ENCODE measurements at regions not wholly inside any gene's neighbourhood (a gene's known extent, or its start where the extent isn't known, plus 50 kb on each side); places are given as distances from the start of the nearest gene placed in this dataset.
A peak's percentile ranks its signal among the peaks of the same experiment; 100 is the strongest.
"Not testable (repeated sequence)": the region's sequence is repeated elsewhere in the genome, so short reads cannot be mapped to it uniquely, and the experiment has no call there.

DNA sequence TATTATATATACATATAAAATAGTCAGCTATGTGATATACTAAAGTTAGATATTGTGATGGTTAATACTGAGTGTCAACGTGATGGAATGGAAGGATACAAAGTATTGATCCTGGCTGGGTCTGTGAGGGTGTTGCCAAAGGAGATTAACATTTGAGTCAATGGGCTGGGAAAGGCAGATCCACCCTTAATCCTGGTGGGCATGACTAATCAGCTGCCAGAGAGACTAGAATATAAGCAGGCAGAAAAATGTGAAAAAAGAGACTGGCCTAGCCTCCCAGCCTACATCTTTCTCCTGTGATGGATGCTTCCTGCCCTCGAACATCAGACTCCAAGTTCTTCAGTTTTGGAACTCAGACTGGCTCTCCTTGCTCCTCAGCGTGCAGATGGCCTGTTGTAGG lies 321.6 kb upstream of the NT5E start:
- not testable (repeated sequence) for DNase-seq

DNA sequence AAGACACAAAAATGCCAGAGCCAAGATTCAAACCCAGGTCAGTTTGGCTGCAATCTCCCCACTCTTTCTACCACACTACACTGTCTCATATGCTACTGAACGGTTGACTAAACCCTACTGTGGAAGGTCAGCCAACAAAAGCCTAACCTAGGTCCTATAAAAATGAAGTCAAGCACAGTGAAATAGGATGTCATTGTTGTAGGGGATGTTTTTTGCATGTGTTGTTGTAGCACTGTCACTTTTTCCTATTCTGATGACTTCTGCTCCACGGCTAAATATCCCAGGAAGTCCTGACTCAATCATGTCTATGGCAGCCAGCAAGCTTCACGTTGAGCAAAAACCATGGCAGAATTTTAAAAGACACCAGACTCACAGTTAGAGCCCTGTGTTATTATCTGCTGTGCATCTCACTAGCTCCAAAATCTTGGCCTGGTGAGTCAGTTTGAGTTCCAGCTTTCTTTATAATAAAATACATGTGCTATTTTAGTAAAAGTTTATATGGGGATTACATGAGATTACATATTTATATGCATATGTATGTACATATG lies 322.1 kb upstream of the NT5E start:
- DNase-seq = no peak

DNA sequence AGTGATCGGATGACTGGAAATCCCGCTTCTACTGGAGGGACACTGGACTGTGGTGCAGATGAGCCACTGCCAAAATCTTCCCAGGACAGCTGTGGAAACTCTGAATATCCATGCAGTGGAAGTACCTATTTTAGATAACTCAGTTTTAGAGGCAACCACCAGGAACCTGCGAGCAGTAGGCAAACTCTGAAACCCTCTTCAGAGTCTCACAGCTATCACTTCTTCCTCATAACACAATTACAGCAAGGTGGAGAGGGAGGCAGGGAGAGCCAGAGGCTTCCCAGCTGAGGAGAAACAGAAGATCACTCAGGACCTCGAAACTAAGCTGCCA lies 322.8 kb upstream of the NT5E start:
- no peak for DNase-seq

DNA sequence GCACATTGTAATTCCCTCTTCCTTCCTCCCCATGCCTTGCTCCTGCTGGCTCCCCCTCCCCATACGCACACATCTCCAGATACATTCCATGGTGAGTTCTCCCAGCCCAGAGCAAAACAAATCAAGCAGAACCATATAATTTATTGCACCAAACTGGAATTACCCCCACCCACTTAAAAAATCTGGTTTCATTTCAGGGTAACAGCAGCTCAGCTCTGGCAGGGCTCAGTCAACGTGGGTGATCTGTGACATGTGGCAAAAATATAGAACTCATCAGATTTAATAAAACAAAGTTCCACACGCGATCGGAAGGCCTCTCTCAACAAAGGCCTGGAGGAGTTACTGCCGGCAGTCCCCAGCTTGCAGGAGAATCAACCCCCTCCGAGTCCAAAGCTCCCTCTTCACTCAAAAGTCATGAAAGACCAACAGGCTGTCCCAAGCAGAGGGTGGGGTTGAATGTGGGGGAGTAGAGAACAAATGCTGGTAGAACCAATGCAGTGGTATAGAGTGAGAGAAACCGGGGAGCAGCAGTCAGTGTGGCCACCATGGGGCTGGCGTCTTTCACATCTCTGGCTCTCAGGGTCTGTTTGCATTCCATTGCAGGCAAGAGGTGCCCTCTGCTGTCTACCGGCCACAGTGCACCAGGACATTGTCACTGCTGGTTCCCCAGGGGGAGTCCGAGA lies 323.3 kb upstream of the NT5E start:
- DNase-seq = peak; percentile 44

DNA sequence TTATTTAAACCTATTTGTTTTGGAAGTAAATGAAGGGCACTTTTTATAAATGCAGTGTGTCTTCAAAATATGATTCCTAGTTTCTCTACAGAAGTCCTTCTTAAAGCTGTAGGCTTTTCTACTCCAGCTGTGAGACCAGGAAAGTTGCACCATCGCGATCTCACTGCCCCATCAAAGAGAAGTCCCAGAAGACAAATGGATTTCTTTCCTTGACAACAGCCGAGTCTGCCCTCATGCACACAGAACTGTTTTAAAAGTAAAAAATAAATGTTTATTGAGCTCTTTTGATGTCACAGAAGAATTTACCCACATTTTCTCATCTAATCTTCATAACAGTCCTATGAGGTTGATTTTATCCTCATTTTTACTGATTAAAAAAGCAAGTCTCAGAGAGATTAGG lies 324.4 kb upstream of the NT5E start:
- DNase-seq = no peak

DNA sequence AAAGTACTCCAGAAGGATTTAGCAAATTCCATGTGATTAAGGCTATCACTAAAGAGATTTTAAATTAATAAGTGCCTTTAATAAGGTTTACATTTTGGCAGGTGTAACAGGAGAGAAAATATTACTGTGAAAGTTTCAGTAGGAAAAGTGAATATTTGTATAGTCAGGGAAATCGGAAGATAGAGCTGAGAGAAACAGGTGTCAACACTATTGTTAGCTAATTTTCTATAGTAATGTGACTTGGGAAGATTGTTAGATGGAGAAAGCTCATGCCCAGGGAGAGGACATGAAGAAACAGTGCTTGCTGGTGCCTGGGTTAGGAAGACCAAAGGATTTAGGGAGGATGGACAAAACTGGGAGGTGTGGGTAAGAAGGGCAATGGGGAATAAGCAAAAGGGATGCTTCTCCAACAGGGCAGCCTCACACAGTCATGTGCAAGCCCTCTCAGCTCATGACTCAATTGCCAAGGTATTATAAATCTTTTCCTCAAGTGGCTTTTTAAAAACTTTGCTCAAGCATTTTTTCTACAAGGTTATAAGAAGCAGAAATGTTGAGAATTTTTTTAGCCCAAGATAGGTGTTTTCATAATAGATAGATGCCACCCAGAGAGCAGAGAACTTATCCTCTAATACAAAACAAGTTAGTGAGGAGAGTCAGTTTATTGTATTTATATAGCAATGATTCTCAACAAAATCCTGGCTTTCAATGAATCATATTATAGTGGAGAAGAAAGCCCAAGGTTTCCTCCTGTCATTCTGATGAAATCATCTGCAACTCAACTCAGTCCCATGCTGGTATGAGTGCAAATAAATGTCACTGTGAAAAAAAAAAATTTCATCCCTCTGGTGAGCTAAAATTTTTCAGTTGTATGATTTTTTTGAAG lies 325.2 kb upstream of the NT5E start:
- DNase-seq = no peak

DNA sequence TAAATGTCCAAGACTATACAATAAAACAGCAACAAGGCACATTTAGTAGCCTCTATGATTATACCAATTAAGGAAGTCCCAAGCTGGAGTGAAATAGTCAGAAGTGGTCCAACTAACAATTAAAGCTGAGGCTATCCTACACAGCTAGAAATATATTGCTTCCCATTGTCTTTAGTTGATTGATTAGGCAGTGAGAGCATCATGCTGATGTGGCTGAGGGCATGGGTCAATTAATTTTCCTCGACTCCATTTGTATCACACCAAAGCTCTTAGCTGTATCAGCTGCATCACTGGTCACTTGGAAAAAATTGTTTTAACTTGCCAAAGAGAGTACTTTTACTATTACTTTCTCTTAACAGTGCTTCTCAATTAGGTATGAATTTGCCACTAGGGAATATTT lies 328.7 kb upstream of the NT5E start:
- no peak for DNase-seq

DNA sequence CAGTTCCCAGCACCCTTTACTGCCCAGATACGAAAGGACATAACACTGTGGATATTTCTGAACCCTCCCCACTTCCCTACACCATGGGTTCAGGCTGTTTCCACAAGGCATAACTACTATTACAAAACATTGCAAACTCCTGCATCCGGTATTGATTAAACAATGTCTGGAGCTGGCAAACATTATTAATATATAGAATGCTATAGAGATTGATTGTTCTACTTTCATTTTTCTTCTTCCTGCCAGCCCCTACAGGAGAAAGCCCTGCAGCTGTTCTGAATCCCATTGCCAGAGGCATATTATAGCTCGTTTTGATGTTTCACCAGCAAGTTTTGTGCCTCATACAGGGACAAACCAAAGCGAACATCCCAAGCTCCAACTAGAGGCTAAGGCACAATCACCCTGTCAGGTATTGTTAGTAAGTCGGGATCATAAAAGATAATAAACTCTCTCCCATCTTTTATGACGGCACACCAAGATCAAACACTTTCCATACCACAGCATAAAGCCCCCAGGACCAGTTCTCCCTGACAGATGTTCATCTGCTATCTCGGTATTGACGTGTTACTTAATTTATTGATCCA lies 331.1 kb upstream of the NT5E start:
- DNase-seq = no peak

DNA sequence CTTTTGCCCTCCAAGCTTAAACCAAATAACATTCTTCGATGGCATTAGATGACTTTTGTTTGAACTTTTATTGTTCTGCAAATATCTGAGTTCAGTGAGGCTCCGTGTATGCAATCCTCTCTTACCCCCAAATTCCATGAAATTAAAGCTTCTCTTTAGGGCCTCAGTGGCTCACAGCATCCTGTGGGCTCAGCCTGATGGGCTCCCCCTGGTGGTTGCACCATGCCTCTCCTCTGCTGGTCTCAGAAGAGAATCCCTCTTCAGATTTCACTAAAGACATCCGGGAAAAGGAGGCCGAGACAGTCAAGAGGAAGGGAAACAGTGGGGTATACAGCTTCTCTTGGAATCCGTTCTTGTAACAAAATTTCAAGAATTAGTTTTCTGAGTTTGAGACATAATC lies 331.6 kb upstream of the NT5E start:
- DNase-seq = no peak

DNA sequence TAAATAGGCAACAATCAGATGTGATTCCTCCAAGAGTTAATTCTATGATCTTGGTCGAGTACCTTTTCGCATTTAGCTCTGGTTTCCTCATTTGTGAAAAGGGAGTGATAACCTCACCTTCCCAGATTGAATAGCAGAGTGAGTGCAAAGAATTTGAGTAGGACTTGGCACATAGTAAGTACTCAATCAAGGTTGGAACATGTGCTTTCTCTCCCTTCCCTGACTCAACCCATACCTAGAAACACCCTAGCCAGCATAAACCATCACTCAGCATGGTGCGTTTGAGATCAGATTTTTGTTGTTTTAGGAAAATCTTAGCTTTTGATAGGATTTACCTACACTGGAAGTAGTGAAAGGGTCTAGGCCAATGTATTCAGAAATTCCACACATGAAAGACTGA lies 333.4 kb upstream of the NT5E start:
- DNase-seq = no peak

DNA sequence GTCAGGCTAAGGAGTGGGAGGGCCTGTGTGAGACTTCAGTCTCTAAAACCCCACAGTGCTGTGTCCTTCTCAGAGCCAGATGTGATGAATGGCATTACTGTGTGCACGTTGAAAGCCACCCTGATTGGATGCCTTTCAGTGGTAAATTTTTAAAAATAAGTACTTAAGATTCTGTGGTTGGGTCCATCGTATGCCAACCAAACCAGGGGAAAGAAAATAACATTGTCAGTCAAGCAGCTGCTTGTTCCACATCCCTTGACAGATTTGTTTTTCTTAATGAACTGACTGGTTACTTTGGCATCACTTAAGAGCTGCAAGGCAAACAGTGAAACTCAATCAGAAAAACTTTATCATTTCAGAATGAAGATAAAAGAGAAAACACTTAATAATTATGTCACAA lies 334.0 kb upstream of the NT5E start:
- DNase-seq = no peak

DNA sequence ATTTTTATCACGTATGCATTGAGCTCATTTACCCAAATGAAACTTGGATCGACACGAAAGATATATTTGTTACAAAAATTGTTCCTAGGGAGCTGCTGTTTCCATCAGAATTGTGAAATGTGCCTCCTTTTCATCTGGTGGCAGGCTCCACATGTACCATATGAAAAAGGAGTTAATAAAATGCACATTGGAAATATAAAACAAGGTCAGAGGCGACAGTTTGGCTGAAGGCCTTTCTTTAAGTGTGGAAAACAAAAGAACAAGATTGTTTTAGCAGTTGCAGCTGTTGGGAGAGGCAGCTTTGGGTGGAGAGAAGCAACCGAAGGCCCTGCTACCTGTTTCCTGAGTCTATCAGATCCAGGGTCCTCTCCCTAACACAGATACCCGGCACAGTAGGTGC lies 334.5 kb upstream of the NT5E start:
- DNase-seq = no peak

DNA sequence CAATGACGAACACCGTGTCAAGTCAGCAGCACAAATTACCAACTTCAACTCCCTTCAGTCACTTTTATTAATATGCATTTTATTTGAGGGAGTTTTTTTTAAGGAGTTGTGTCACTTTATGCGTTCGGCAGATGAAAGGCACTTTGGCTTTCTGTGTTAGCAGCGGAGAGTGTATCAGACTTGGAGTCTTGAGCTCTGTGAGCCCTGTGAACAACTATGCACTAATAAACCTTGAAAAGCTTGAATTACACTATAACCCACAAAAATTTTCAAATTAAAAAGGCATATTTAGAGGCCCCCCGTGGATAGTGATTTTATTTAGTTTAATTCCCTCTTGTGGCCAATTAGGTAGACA lies 335.3 kb upstream of the NT5E start:
- DNase-seq = no peak

DNA sequence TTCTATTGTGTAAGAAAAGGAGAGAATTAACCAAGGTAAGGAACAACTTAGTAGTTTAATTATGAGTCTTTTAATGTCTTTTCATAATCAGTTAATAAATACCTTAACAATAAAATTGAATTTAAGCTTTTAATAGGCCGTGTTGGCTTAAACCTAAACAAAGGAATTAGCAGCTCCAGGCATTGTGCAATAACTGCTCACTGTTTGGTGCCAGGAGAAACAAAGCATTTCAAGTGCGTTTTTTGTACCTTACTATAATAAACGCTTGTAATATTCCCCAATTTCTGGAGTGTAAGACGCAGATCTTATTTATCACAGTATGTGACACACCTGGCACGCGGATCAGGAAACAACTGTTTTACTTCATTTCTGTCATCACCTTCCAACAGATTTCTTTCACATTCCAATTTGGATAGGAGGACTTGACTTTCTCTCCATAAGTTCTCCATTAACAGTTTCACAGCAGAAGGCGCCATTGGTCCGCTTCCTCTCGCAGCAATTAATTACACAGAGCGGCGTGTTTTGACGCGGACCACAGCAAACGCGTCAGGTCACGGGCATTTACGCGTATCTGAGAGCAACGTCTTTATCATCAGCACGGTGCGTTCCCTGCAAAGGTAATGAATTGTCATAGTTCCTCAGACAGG lies 335.8 kb upstream of the NT5E start:
- no peak for DNase-seq

DNA sequence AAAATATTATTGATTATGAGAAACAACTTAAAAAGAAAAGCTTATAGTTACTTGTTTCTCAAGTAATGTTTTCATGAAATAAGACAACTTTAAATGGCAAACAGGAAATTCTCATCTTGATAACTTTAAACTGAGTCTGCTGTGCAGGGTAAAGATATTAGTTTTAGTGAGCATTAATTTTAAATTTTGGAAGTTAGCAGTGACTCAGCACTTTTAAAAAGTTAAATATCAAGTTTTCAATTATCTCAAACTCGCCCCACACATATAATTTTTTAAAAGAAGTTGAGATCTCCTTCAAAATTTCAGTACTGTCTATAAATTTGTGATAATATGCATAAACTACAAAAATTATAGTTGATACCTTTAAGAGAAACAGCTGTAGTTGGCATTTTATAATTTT lies 337.3 kb upstream of the NT5E start:
- no peak for DNase-seq

DNA sequence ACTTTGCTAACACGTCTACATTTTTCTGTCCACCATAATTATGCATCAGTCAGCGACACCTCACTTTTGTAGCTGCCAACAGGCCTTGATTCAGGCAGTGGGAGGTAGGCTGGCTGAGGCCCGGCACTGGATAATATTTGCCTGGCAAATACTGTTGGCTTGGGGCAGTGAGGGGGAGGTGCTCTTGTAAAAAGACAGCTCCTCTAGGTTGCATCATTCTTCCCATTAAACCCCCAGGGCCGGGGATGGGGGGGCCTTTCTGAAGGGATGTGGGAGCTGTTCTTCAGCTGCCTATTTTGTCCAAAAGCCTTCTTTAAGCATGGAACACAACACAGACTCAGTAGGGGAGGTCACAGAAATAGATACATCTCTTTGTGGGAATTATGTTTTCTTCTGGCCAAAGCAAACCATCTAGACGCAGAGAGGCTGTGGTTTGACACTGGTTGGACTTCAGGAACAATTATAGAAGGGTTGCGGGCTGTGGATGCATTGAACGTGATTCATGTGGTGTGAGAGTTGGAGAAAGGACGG lies 338.3 kb upstream of the NT5E start:
- no peak for DNase-seq

DNA sequence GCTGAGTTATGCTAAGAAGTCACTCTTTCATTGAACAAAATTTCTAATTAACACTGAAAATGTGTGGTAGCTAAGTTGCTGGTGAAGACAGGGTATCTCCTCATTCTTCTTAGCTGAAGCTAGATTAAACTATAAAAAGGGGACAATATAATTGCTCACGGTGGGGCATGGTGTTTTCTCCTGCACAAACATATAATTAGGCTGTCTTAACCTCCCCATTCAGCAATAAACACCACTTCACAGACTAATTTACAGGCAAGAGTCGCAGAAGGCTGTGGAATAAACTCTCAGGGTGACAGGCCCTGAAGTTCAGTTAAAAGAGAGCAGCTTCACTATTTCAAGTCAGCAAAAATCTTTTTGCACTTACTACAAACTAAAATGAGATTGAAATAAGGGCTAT lies 338.9 kb upstream of the NT5E start:
- DNase-seq = no peak

DNA sequence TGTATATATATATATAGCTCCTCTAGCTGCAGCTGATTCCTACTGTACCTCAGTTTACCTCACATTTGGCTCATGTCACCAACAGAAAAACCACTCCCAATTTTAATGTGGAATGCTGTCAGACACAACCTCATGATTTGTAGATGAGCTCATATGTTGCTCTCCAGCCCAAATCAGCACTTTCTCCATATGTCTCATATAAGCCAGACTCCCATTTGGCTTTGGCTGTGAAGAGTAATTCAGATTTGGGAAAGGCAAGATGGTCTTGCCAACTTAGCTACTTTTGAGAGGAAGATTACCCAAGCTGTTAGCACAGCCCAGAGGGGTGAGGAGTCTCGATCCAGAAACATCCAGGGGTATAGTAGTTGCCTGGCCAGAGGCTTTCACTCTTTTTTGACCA lies 342.2 kb upstream of the NT5E start:
- no peak for DNase-seq

DNA sequence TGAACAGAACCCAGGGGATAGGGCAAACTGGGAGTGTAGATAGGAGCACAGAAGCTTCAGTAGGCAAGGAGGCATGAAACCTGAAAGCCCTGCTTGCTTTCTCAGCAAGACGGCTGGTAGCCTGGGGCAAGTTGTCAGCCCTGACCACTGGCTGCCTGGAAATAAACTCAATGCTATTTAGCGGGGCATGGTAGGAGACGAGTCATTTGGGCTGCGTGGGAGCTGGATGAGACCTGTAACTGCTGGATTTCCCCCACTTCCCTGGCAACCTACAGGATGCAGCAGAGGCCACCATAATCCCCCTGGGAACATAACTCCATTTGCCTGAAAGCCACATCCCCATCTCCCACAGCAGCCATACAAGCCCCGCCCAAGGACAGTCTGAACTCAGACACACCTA lies 332.6 kb upstream of the TBX18 start:
- DNase-seq = no peak

DNA sequence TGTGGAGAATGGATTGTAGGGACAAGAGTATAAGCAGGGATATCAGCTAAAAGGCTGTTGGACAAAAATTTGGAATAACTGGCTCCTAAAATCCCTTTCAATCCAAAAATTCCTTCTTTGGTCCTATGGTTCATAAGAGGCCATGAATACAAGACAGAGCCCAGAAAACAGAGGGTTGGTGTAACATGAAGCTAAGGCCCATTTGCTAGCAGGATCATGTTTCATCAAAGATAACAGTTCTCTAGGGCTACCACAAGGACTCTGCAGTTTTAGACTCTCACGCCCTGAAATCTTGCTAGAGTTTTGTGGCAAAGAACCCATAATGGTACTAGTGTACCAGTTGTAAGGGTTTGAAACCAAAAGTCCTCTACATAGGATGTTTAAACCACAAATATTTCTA lies 327.8 kb upstream of the TBX18 start:
- no peak for DNase-seq

DNA sequence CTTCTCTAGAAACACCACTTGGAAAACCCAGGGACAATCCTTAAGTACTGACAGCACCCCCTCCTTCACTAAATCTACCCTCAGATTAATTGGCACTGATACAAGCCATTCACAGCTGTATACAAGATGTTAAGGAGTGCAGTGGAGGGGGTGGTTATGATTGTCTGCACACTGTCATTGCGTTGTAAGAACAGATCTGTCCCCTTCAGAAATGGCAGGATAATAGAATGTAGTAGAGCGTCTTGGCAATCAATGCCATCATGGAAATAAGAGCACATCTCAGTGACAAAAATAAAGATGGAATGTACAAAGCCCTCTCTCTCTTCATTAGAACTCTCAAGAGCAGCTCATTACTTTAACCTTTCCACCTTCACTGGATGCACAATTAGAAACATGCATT lies 324.9 kb upstream of the TBX18 start:
- DNase-seq = no peak

DNA sequence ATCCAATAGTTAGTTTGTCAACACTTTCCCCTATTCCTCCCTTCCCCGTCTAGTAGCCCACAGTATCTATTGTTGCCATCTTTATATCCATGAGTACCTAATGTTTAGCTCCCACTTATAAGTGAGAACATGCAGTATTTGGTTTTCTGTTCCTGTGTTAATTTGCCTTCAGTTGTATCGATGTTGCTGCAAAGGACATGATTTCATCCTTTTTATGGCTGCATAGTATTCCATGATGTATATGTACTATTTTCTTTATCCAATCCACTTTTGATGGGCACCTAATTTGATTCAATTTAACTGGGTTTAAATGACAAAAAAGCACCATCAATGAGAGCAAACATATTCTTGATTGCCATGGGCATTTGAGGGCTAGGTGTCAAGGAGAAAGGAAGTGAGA lies 321.5 kb upstream of the TBX18 start:
- DNase-seq = no peak

DNA sequence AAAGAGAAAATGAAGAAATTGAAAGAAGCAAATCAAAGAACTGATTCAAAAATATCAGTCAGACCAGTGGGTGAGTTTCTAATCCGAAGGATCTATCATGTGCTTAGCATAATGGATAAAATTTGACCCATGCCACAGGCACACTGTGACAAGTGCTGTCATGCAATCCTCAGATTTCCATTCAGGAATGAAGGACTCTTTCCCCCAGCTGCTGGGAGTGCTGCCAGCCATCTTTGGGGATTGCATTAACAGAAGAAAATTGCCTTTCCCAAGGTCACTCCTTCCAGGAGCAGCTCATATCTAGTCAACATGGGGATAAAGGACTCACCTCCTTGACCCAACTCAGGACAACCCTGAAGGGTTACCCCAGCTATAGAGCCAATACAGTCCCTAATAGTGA lies 316.7 kb upstream of the TBX18 start:
- no peak for DNase-seq

Data from renal pelvis (tissue), 1 donor.